ENCODE measurements at regions not wholly inside any gene's neighbourhood (a gene's known extent, or its start where the extent isn't known, plus 50 kb on each side); places are given as distances from the start of the nearest gene placed in this dataset.

- no peak for DNase-seq
Observed at GRCh38 chr9:126096340-126096739, 230.3 kb upstream of the MVB12B start.

- DNase-seq: no peak
Observed at GRCh38 chr9:126097679-126098078, 228.9 kb upstream of the MVB12B start.

DNA sequence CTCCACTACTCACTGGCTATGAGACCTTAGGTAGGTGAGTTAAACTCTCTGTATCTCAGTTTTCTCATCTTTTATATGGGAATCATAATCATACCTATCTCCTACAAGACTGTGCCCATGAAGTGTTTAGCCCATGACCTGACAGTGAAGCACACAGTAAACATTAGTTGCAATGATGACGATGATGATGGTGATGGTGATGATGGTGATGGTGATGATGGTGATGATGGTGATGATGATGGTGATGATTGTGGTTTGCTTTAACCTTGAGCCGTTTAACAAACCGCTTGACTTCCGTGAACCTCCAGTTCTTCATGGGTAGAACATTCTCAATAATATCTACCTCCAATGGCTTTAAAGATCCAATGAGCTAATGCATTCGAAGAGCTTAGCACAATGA is 220.2 kb upstream of the MVB12B start:
- no peak for DNase-seq

GRCh38 chr9:126107693-126108092 is 218.9 kb upstream of the MVB12B start:
- no peak for DNase-seq

DNA sequence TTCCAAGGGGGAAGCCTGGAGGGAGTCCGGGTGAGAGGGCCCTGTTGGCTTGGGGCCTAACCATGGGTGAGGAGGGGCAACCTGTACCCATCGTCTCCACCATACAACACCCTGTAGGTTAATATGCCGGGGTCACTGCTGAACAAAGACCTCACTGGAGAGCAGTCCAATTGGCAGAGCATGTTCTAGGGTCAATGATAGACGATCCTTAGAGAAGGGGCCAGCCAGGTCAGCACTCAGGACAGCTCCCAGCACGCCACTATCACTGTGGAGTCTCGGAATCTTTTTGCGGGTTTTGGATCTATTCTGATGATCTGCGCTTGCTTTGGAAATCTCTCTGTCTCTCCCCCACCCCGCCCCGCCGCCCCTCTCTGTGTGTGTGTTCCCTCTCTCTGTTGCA is 218.4 kb upstream of the MVB12B start:
- DNase-seq: no peak

GRCh38 chr9:126109575-126109974 is 217.1 kb upstream of the MVB12B start:
- no peak for DNase-seq

- no peak for DNase-seq
Observed at GRCh38 chr9:126111556-126111955, 215.1 kb upstream of the MVB12B start.

DNA sequence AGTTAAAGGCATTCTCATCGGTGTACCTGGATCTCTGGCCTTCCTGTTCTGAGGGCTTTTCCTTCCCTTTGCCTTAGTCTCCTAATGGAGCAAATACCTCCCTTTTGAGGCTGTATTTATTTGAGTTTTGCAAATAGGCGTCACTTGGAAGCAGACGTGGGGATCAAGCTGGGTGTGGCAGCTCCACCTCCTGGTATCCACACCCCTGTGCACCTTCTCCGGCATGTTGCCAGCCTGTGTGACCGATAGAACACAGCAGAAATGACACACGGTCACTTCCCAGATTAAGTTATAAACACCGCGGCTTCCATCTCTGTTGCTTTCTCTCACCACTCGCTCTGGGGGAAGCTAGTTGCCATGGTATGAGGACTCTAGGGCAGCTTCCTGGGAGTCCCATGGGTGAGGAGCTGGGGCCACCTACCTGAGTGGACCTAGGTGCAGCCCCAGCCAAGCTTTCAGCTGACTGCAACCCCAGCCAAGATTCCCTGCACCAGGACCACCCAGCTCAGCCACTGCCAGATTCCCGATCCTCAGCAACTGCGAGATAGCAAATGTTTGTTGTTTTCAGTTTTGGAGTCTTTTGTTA is 214.4 kb upstream of the MVB12B start:
- DNase-seq: no peak

DNA sequence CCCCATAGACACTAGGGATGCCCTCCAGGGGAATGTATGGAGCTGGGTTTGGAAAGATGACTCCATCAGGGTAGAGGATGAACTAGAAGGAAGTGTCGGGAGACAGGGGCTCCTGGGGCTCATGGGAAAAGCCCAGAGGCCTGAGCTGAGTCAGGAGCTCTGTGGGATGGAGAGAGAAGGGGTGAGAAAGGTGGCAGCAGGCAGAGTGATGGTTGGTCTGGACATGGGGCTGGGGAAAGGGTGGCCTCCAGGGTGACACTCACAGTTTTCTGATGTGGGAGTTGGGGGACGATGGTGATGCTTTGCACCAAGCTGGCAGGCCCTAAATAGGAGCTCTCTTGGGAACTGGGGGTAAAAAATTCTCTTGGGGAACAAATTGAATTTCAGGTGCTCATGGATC is 213.5 kb upstream of the MVB12B start:
- no peak for DNase-seq

GRCh38 chr9:126113756-126114408 is 212.7 kb upstream of the MVB12B start:
- DNase-seq: no peak

DNA sequence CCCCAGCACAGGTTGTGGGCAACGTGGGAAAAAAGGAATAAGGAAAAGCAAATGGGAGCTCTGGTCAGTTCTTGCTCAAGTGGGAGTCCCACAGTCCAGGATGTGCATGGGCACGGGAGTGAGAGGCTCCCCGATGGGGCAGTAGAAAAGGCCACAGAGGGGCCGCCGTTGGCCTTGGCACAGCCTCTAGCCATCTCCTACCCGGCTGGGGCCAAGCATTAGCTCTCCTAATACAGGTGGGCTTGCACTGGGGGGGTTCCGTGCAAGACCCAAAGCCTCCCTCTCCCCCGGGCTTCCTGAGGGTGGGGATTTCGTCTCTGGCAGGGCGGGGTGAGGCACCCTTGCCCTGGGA is 212.2 kb upstream of the MVB12B start:
- no peak for DNase-seq

DNA sequence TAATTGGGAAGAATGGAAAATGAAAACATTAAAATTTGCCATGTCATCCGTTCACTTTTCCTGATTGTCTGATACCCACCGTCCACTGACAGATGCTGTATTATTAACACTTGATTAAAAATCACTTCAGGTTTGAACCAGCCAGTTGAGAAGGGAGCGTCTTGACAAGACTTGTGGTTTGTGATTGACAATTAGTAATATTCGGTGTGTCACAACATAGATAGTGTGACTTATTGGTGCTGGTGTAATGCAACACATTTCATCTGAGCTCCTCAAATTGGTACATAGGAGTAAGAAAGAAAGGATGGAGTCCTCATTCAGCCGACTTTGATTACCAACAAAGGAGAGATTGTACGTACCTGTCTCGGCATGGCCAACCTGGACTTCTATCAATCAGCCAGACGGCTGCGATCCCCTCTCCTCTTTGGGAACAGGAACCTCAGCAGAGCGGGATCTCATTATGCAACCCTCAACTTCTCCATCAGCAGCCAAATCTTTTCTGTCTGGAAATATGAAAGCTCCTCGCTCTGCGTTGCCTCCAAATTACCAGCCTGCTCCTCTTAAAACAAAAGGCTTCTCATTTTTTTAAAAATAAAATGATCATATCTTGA is 211.7 kb upstream of the MVB12B start:
- no peak for DNase-seq

DNA sequence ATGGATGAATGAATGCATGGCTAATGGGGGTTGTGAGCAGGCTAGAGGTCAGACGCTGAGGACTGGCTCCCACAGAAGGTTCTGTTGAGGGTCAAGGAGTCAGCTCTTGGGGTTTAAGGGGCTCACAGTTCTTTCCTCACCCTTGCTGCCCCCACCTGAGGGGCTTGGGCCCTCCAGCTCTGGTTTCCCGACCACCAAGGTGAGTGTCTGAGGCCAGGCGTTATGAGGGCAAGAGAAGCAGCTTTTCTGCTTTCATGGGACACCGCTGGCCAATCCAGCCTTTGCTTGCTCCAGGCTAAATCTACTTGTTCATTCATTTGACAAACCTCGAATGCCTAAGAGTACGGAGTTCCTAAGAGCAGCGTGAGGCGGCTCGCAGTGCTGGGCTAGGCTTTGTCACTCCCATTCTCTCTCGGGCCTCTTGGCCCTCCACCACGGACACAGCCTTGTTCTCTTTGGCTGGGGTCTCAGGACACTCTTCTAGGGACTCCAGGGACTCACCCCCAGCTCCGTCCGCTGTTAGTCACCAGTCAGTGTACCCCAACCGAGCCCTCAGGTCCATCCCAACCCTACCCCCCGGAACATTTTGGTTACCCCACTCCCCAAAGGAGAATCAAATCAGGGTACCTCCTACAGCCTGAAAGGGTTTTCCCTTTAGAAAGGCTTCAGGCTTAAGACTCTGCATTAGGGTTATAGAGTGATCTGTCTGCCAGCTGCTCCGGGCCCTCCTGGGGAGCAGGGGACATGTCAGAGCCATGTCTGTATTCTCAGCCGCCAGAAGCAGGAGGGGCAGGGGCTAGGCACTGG is 210.1 kb upstream of the MVB12B start:
- no peak for DNase-seq

GRCh38 chr9:126117158-126117425 is 209.5 kb upstream of the MVB12B start:
- no peak for DNase-seq

- no peak for DNase-seq
Observed at GRCh38 chr9:126117631-126118030, 209.0 kb upstream of the MVB12B start.

DNA sequence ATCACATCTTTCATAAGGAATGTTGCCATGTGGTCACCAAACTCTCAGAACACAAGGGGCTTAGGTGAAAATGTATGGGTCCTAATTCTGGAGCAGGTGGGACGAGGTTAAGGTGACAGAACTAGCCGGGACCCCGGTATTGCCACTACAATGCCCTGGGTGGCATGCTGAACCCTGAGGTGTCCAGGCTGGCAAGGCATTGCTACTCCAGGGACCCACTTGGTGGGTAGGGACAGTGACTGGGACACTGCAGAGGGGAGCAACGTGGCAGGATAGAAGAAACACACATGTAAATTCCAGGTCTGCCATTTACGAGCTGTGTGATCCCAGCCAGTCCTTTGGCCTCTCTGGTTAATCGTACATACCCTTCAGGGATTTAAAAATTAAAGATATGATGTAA is 206.9 kb upstream of the MVB12B start:
- DNase-seq: no peak

DNA sequence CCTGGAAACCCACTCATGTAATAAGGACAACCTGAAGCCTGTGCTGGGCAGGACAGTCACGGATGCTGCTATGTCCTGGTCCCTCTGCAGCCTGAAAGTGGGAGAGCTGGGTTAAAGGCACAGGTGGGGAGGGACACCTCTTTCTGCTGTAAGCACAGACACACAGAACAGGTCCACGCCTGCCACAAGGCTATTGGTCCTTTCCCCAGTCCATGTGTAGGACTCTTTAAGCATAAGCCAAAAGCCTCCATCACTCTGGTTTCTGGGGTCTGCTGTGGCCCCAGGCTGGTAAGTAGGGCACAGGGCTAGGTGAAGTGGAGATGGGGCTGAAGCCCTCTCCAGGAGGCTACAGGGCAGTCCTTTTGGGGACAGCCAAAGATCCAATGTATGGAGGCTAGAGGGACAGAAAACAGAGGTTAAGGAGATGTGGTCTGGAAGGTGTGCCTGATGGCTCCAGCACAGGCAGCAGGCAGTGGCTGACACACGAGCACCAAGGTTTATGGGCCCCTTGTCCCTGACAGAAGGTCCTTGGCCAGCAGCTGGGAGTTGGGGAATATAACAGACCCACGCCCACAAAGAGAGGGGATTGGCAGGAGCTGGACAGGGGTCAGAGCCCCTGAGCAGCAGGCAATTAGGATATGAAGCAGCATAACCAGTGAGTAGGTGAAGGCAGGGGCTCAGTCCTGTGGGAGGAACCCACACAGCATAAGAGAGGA is 203.6 kb upstream of the MVB12B start:
- no peak for DNase-seq

- DNase-seq: no peak
Observed at GRCh38 chr9:126123927-126124326, 202.7 kb upstream of the MVB12B start.

DNA sequence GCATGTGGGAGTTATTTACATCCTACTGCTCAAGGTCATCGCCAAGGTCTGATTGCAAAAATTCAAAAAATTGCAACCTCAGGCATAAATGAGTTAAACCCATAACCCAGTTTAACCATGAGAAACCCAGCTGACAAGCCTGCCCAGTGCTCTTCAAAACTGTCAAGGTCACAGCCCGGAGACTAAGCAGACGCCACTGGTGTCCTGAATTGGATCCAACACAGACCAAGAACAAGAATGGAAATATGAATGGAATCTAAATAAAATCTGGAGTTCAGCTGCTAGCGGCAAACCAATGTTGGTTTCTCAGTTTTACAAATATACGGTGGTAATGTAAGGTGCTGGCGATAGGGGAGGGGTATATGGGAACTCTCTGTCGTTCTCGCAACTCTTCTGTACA is 201.5 kb upstream of the MVB12B start:
- no peak for DNase-seq

- DNase-seq: peak; percentile 13
Observed at GRCh38 chr9:126125577-126125976, 201.1 kb upstream of the MVB12B start.

- no peak for DNase-seq
Observed at GRCh38 chr9:126125992-126126409, 200.6 kb upstream of the MVB12B start.

DNA sequence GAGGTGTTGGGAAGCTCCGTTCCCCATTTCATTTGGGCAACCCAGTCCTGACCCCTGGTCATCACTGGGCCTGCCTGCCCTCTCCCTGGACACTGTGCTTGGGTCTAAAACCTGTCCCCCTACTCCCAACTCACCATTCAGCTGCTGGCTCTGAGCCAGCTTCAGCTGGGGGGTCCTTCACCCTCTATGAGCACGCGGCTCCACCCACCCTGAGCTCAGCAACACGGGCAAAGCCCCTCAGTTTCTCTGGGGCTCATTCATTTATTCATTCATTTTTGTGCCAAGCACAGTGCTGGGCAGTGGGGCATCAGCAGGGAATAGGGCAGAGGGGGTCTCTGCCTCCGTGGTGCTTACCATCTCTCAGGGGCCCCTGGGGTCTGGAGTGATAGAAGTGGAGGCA is 199.8 kb upstream of the MVB12B start:
- no peak for DNase-seq

DNA sequence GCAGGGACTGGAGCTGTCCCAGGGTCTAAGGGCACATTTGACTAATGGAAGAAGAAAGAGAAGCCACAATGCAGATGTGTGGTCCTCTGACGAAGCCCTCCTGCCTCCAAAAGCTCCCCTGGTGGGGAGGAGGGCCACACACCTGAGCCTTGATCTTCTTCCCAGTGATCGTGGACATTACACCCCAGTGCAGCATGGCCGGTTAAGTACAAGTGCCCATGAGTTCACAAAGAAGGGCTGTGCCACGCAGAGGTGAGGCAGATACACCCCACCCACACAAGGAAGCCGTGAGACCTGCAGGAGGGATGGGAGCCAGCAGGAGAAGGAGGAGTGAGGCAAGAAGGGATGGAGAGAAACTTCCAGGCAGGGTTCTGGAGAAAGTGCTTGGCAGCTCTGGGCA is 199.0 kb upstream of the MVB12B start:
- no peak for DNase-seq

All from DMS153 (cell line).